HepG2 (cell line): ENCODE measurements at regions not wholly inside any gene's neighbourhood (a gene's known extent, or its start where the extent isn't known, plus 50 kb on each side); places are given as distances from the start of the nearest gene placed in this dataset.
A peak's percentile ranks its signal among the peaks of the same experiment; 100 is the strongest.

ENCODE experiments used
- ATAC-seq: fragments of 200-7000 bp; cut with Tn5 transposase; 3 replicates; pipeline ENCODE4 v1.9.1; 2020; ENCODE audit warnings: mild to moderate bottlenecking, moderate library complexity
- BruUV-seq: library from RNA; stranded (reverse); fragments of 400-500 nt; replicated peaks from 2 replicates; lab custom pipeline; 2021; lab: Mats Ljungman, UMichigan
- CTCF ChIA-PET: fragments of 300-600 bp; formaldehyde crosslinking; extraction: SDS; loops from one replicate; lab custom pipeline; 2021; ENCODE audit warnings: low total read pairs, inconsistent platforms, low intra/inter-chr PET ratio; lab: Yijun Ruan, JAX
- POLR2A ChIA-PET: fragments of 350-600 bp; sonication (Branson Sonifier 250); formaldehyde crosslinking; loops from one replicate; lab custom pipeline; 2020; ENCODE audit warnings: antibody characterized with exemption, inconsistent platforms; lab: Yijun Ruan, JAX
- DNase-seq: peaks from one replicate; pipeline ENCODE4 v3.0.0-alpha.2; 2015; ENCODE audit warnings: low spot score
- FAIRE-seq: peaks from 3 replicates; lab custom pipeline; 2011; peaks lifted over from hg19 to GRCh38; lab: Jason Lieb, UNC
- H2AFZ ChIP-seq: one replicate; pipeline ENCODE4 v1.6.1; 2011; ENCODE audit warnings: low read length, inconsistent platforms
- H3K27ac ChIP-seq: fragments of 300-600 bp; 3 replicates; pipeline ENCODE4 v1.8.0; 2011; ENCODE audit warnings: mixed run types, mild to moderate bottlenecking, mixed read lengths, low read length, inconsistent platforms; ENCODE audit not compliant: insufficient read depth; ENCODE audit errors: extremely low read length
- H3K27me3 ChIP-seq, 2 experiments: fragments of 200-600 bp in 1 of 2; 2 replicates in 1 of 2; 3 replicates in 1 of 2; pipeline versions ENCODE4 v1.6.0 to v1.8.0; 2011; ENCODE audit warnings: low read length in 2 of 2, mild to moderate bottlenecking in 2 of 2, moderate library complexity in 2 of 2, inconsistent platforms in 1 of 2; ENCODE audit not compliant: insufficient read depth in 2 of 2, control insufficient read depth in 1 of 2
- H3K36me3 ChIP-seq, 2 experiments: fragments of 200-600 bp in 1 of 2; replicated peaks in 1 of 2; 2 replicates in 1 of 2; 3 replicates in 1 of 2; pipeline versions ENCODE4 v1.5.1 to v1.8.0; 2011; ENCODE audit warnings: low read length in 2 of 2, inconsistent platforms in 1 of 2; ENCODE audit not compliant: insufficient read depth in 2 of 2, control insufficient read depth in 1 of 2
- H3K4me1 ChIP-seq: 2 replicates; pipeline ENCODE4 v1.5.1; 2012; ENCODE audit warnings: low read length, inconsistent platforms; ENCODE audit not compliant: insufficient read depth
- H3K4me2 ChIP-seq: 2 replicates; pipeline ENCODE4 v1.6.0; 2011; ENCODE audit warnings: low read depth, low read length, inconsistent platforms
- H3K4me3 ChIP-seq, 3 experiments: fragments of 200-600 bp in 1 of 3; sonication (generic), shearing (Covaris generic) in 1 of 3; replicated peaks in 1 of 3; 2 replicates each; pipeline ENCODE4 v1.5.1; 2011 to 2016; ENCODE audit warnings: low read length in 3 of 3, inconsistent platforms in 2 of 3, low read depth in 2 of 3, mild to moderate bottlenecking in 2 of 3, control low read depth in 1 of 3, mixed read lengths in 1 of 3; ENCODE audit not compliant: insufficient read depth in 1 of 3
- H3K79me2 ChIP-seq: one replicate; pipeline ENCODE4 v1.6.1; 2011; ENCODE audit warnings: low read length, inconsistent platforms; ENCODE audit not compliant: insufficient read depth
- H3K9ac ChIP-seq: 2 replicates; pipeline ENCODE4 v1.6.0; 2011; ENCODE audit warnings: mild to moderate bottlenecking, low read depth, low read length, inconsistent platforms; ENCODE audit not compliant: insufficient read depth
- H3K9me3 ChIP-seq: 2 replicates; pipeline ENCODE4 v1.5.1; 2012; ENCODE audit warnings: mild to moderate bottlenecking, low read length
- H4K20me1 ChIP-seq: 2 replicates; pipeline ENCODE4 v1.6.0; 2011; ENCODE audit warnings: inconsistent platforms, mild to moderate bottlenecking, low read length, moderate library complexity; ENCODE audit not compliant: insufficient read depth
- ATF7 ChIP-seq, 2 experiments: fragments of 450-650 bp in 1 of 2; sonication (generic) in 1 of 2; formaldehyde crosslinking in 1 of 2; IDR thresholded peaks; 2 replicates each; pipeline versions ENCODE4 v1.4.0 to v1.6.1; 2016 to 2020; ENCODE audit warnings: antibody characterized with exemption in 1 of 2, mild to moderate bottlenecking in 1 of 2, missing genetic modification reagents in 1 of 2
- CREB1 ChIP-seq, 2 experiments: fragments of 450-650 bp in 1 of 2; IDR thresholded peaks; 2 replicates each; pipeline ENCODE4 v1.6.1; 2016 to 2017; ENCODE audit warnings: control low read depth in 1 of 2, mild to moderate bottlenecking in 1 of 2, missing compliant biosample characterization in 1 of 2, missing genetic modification characterization in 1 of 2
- FOXK1 ChIP-seq: sonication (generic); formaldehyde crosslinking; IDR thresholded peaks from 2 replicates; pipeline ENCODE4 v1.4.0; 2020; ENCODE audit warnings: low read depth, missing genetic modification reagents, borderline replicate concordance
- RAD21 ChIP-seq: fragments of 450-650 bp; formaldehyde crosslinking; IDR thresholded peaks from 2 replicates; pipeline ENCODE4 v1.5.0; 2020; ENCODE audit warnings: mild to moderate bottlenecking
- WGBS: methylation state at CpG from one replicate; pipeline ENCODE4 v1.1.6; 2017; ENCODE audit warnings: low lambda C conversion rate; 5-methylcytosine and 5-hydroxymethylcytosine counted together
- in situ Hi-C: cut with HindIII; loops from 2 replicates; pipeline ENCODE4 v1.10.0; 2017; ENCODE audit warnings: low pct_unique_long_range_greater_than_20kb; ENCODE audit not compliant: extremely low pct_ligation_motif_present
- intact Hi-C: fragments of 100-400 bp; cut with micrococcal nuclease; formaldehyde crosslinking; loops from one replicate; pipeline ENCODE4 v1.10.0; 2022; ENCODE audit not compliant: unreplicated experiment

DNA sequence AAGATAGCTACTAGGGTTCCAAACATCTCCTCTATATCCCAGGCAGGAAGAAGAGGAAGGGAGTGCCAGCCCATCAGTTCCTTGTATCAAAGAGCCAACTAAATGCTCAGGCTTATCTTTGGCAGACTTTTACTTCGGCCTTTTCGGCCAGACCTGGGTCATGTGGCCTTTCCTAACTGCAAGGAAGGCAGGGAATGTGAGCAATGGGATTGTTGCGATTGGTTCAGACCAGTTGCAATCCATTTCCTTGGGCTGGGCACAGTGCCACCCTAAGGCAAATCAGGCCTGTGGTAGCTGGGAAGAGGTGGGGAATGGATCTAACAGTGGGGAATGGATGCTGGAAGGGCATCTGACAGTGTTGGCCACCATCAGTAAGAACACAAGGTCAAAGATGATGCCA lies 109.9 kb downstream of the RPS24 start:
- Histone ChIP-seq H2AFZ (no peak overlapping the region), H3K27me3 (no peaks in the 10 kb centered on the region; a peak in 1 of 5 replicates), H4K20me1 (no peaks in the 10 kb centered on the region), H3K79me2 (no peaks in the 10 kb centered on the region), H3K27ac (no peak overlapping the region), H3K36me3 (no peaks in the 10 kb centered on the region), H3K4me3 (no peak overlapping the region), H3K9ac (no peak overlapping the region), H3K4me2 (no peak overlapping the region), H3K9me3 (no peaks in the 10 kb centered on the region), H3K4me1 (peaks cover 7% of the 10 kb centered on the region; the same call in 1 of the 2 replicates)
- no peak for DNase-seq
- ATAC-seq = no peak
- WGBS = 9% methylated on average over 3 of the region's 3 CpGs
- intact Hi-C loops (loop anchor here (5.0 kb wide), 1 partner anchor 304 kb away; no protein-coding TSS in a partner anchor), in situ Hi-C loops (no loop called here)
- CTCF ChIA-PET = no interaction called here
- POLR2A ChIA-PET = no interaction called here
- no TSS peak for BruUV-seq
- TF ChIP-seq RAD21 (CRISPR knock-in tag) = no peak
- FAIRE-seq = no peak

DNA sequence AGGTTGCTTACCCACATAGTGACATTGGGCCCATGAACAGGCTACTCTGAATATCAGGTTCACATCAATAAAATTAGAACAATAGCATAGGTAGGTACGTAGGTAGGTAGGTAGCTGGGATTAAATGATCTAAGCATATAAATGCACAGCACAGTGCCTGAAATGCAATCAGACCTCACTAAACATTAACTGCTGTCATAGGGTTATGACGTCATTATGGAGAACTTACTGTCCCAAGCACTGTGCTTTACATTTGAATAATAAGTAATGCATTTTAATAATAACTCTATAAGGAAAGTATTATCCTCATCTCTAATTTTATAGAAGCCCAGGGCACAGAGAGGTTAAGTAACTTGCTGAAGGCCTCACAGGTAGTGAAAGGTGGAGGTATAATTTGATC lies 112.5 kb downstream of the RPS24 start:
- FAIRE-seq = no peak
- Histone ChIP-seq H3K4me3 (no peak overlapping the region), H3K4me2 (no peak overlapping the region), H3K9ac (no peak overlapping the region), H3K4me1 (no peaks in the 10 kb centered on the region), H3K27ac (no peak overlapping the region), H3K9me3 (no peaks in the 10 kb centered on the region), H2AFZ (no peak overlapping the region), H4K20me1 (no peaks in the 10 kb centered on the region), H3K36me3 (no peaks in the 10 kb centered on the region), H3K79me2 (no peaks in the 10 kb centered on the region), H3K27me3 (peaks cover 0 to 1% of the 10 kb centered on the region in 2 experiments; a peak in 2 of 5 replicates)
- CTCF ChIA-PET = no interaction called here
- no peak for TF ChIP-seq FOXK1 (CRISPR knock-in tag)
- peak; percentile 94 for TF ChIP-seq CREB1 (IDR thresholded peaks at IDR 0.05)
- TF ChIP-seq CREB1 (CRISPR knock-in tag; IDR thresholded peaks at IDR 0.05) = no peak
- TF ChIP-seq ATF7 (IDR thresholded peaks at IDR 0.05) = peak; percentile 98
- no peak for TF ChIP-seq ATF7 (CRISPR knock-in tag; IDR thresholded peaks at IDR 0.05)
- 6% methylated on average over 2 of the region's 2 CpGs for WGBS
- intact Hi-C loops (no loop called here), in situ Hi-C loops (no loop called here)
- POLR2A ChIA-PET = no interaction called here
- DNase-seq = no peak
- no TSS peak for BruUV-seq
- no peak for ATAC-seq
